ENCODE measurements at regions not wholly inside any gene's neighbourhood (a gene's known extent, or its start where the extent isn't known, plus 50 kb on each side); places are given as distances from the start of the nearest gene placed in this dataset.
"Not testable (repeated sequence)": the region's sequence is repeated elsewhere in the genome, so short reads cannot be mapped to it uniquely, and the experiment has no call there.

- H3K27ac Mint-ChIP-seq: no peak overlapping the region
- DNase-seq (ENCODE audit: low spot score in 2 of 2) (no peak), ATAC-seq (ENCODE audit: low read depth) (no peak)
- H3K9me3 Mint-ChIP-seq: no peaks in the 10 kb centered on the region
- H3K4me3 Mint-ChIP-seq: no peak overlapping the region
- H3K4me1 Mint-ChIP-seq: no peaks in the 10 kb centered on the region
- H3K27me3 Mint-ChIP-seq: peaks cover 1% of the 10 kb centered on the region
- H3K36me3 Mint-ChIP-seq: no peaks in the 10 kb centered on the region
These were observed 564.4 kb downstream of the TMA16 start for GRCh38 chr4:164058776-164059445.

GRCh38 chr4:164060456-164060855 lies 566.0 kb downstream of the TMA16 start:
- H3K27me3 Mint-ChIP-seq: peaks cover 1% of the 10 kb centered on the region
- H3K27ac Mint-ChIP-seq: no peak overlapping the region
- no peak for ATAC-seq (ENCODE audit: low read depth)
- H3K36me3 Mint-ChIP-seq: no peaks in the 10 kb centered on the region
- H3K4me3 Mint-ChIP-seq: no peak overlapping the region
- H3K9me3 Mint-ChIP-seq: peaks cover 1% of the 10 kb centered on the region
- H3K4me1 Mint-ChIP-seq: no peaks in the 10 kb centered on the region
- no peak for DNase-seq (ENCODE audit: low spot score in 2 of 2)

GRCh38 chr4:164068392-164068791 lies 573.9 kb downstream of the TMA16 start:
- Mint-ChIP-seq H3K27ac (no peak overlapping the region), H3K9me3 (peaks cover 17% of the 10 kb centered on the region), H3K27me3 (no peaks in the 10 kb centered on the region), H3K4me3 (no peak overlapping the region), H3K36me3 (no peaks in the 10 kb centered on the region), H3K4me1 (no peaks in the 10 kb centered on the region)
- ATAC-seq (ENCODE audit: low read depth): no peak
- DNase-seq (ENCODE audit: low spot score in 2 of 2): no peak

GRCh38 chr4:164070625-164071024 lies 576.1 kb downstream of the TMA16 start:
- DNase-seq (ENCODE audit: low spot score in 2 of 2) (no peak), ATAC-seq (ENCODE audit: low read depth) (no peak)
- H3K36me3 Mint-ChIP-seq: no peaks in the 10 kb centered on the region
- H3K4me1 Mint-ChIP-seq: no peaks in the 10 kb centered on the region
- H3K27me3 Mint-ChIP-seq: no peaks in the 10 kb centered on the region
- peaks cover 16% of the 10 kb centered on the region for H3K9me3 Mint-ChIP-seq
- no peak overlapping the region for H3K27ac Mint-ChIP-seq
- no peak overlapping the region for H3K4me3 Mint-ChIP-seq

- Mint-ChIP-seq H3K27me3 (no peaks in the 10 kb centered on the region), H3K27ac (no peak overlapping the region), H3K36me3 (no peaks in the 10 kb centered on the region), H3K9me3 (peaks cover 3% of the 10 kb centered on the region), H3K4me1 (no peaks in the 10 kb centered on the region), H3K4me3 (no peak overlapping the region)
- DNase-seq (ENCODE audit: low spot score in 2 of 2) (no peak), ATAC-seq (ENCODE audit: low read depth) (no peak)
These were observed 586.9 kb downstream of the TMA16 start for GRCh38 chr4:164081371-164081770.

GRCh38 chr4:164081801-164082200 lies 587.3 kb downstream of the TMA16 start:
- H3K9me3 Mint-ChIP-seq: no peaks in the 10 kb centered on the region

GRCh38 chr4:164087733-164088132 lies 593.2 kb downstream of the TMA16 start:
- H3K27ac Mint-ChIP-seq: no peak overlapping the region
- DNase-seq (ENCODE audit: low spot score in 2 of 2): no peak
- no peaks in the 10 kb centered on the region for H3K27me3 Mint-ChIP-seq
- no peaks in the 10 kb centered on the region for H3K4me1 Mint-ChIP-seq
- no peaks in the 10 kb centered on the region for H3K36me3 Mint-ChIP-seq
- H3K4me3 Mint-ChIP-seq: no peak overlapping the region
- no peaks in the 10 kb centered on the region for H3K9me3 Mint-ChIP-seq
- no peak for ATAC-seq (ENCODE audit: low read depth)

More at GRCh38 chr4:164081801-164082200, 587.3 kb downstream of the TMA16 start:
- Mint-ChIP-seq H3K27ac (no peak overlapping the region), H3K27me3 (no peaks in the 10 kb centered on the region), H3K4me3 (no peak overlapping the region), H3K36me3 (no peaks in the 10 kb centered on the region), H3K4me1 (no peaks in the 10 kb centered on the region)
- no peak for ATAC-seq (ENCODE audit: low read depth)
- no peak for DNase-seq (ENCODE audit: low spot score in 2 of 2)

- H3K36me3 Mint-ChIP-seq: no peaks in the 10 kb centered on the region
- no peaks in the 10 kb centered on the region for H3K4me1 Mint-ChIP-seq
- H3K9me3 Mint-ChIP-seq: no peaks in the 10 kb centered on the region
- DNase-seq (ENCODE audit: low spot score in 2 of 2): no peak
- no peaks in the 10 kb centered on the region for H3K27me3 Mint-ChIP-seq
- no peak overlapping the region for H3K4me3 Mint-ChIP-seq
- no peak overlapping the region for H3K27ac Mint-ChIP-seq
- ATAC-seq (ENCODE audit: low read depth): no peak
These were observed 601.0 kb downstream of the TMA16 start for GRCh38 chr4:164095313-164096110.

GRCh38 chr4:164096766-164097518 lies 602.5 kb downstream of the TMA16 start:
- H3K9me3 Mint-ChIP-seq: no peaks in the 10 kb centered on the region
- no peak overlapping the region for H3K4me3 Mint-ChIP-seq
- ATAC-seq (ENCODE audit: low read depth) (no peak), DNase-seq (ENCODE audit: low spot score in 2 of 2) (no peak)
- no peaks in the 10 kb centered on the region for H3K4me1 Mint-ChIP-seq
- H3K36me3 Mint-ChIP-seq: no peaks in the 10 kb centered on the region
- H3K27me3 Mint-ChIP-seq: no peaks in the 10 kb centered on the region
- no peak overlapping the region for H3K27ac Mint-ChIP-seq

GRCh38 chr4:164100741-164101365 lies 606.4 kb downstream of the TMA16 start:
- H3K4me1 Mint-ChIP-seq; H3K9me3 Mint-ChIP-seq; H3K4me3 Mint-ChIP-seq; ATAC-seq (ENCODE audit: low read depth); H3K27ac Mint-ChIP-seq; H3K27me3 Mint-ChIP-seq; H3K36me3 Mint-ChIP-seq; DNase-seq (ENCODE audit: low spot score in 2 of 2): not testable (repeated sequence)

- H3K27me3 Mint-ChIP-seq: no peaks in the 10 kb centered on the region
- H3K27ac Mint-ChIP-seq: no peak overlapping the region
- no peak overlapping the region for H3K4me3 Mint-ChIP-seq
- DNase-seq (ENCODE audit: low spot score in 2 of 2) (no peak), ATAC-seq (ENCODE audit: low read depth) (no peak)
- H3K4me1 Mint-ChIP-seq: no peaks in the 10 kb centered on the region
- H3K36me3 Mint-ChIP-seq: no peaks in the 10 kb centered on the region
- no peaks in the 10 kb centered on the region for H3K9me3 Mint-ChIP-seq
These were observed 614.5 kb downstream of the TMA16 start for GRCh38 chr4:164108971-164109370.

- Mint-ChIP-seq H3K36me3 (no peaks in the 10 kb centered on the region), H3K9me3 (no peaks in the 10 kb centered on the region), H3K27ac (no peak overlapping the region), H3K4me3 (no peak overlapping the region), H3K4me1 (no peaks in the 10 kb centered on the region), H3K27me3 (no peaks in the 10 kb centered on the region)
- no peak for DNase-seq (ENCODE audit: low spot score in 2 of 2)
- no peak for ATAC-seq (ENCODE audit: low read depth)
These were observed 615.0 kb downstream of the TMA16 start for GRCh38 chr4:164109503-164109902.

GRCh38 chr4:164115236-164115635 lies 620.7 kb downstream of the TMA16 start:
- no peaks in the 10 kb centered on the region for H3K27me3 Mint-ChIP-seq
- no peaks in the 10 kb centered on the region for H3K9me3 Mint-ChIP-seq
- no peaks in the 10 kb centered on the region for H3K4me1 Mint-ChIP-seq

GRCh38 chr4:164116286-164116685 lies 621.8 kb downstream of the TMA16 start:
- Mint-ChIP-seq H3K36me3 (no peaks in the 10 kb centered on the region), H3K4me1 (no peaks in the 10 kb centered on the region), H3K4me3 (no peak overlapping the region), H3K27me3 (no peaks in the 10 kb centered on the region), H3K9me3 (peaks cover 1% of the 10 kb centered on the region), H3K27ac (no peak overlapping the region)
- no peak for DNase-seq (ENCODE audit: low spot score in 2 of 2)
- ATAC-seq (ENCODE audit: low read depth): no peak

More at GRCh38 chr4:164115236-164115635, 620.7 kb downstream of the TMA16 start:
- no peaks in the 10 kb centered on the region for H3K36me3 Mint-ChIP-seq
- ATAC-seq (ENCODE audit: low read depth): no peak
- no peak overlapping the region for H3K27ac Mint-ChIP-seq
- DNase-seq (ENCODE audit: low spot score in 2 of 2): no peak
- H3K4me3 Mint-ChIP-seq: no peak overlapping the region
